VCaP (cell line): ENCODE measurements at regions not wholly inside any gene's neighbourhood (a gene's known extent, or its start where the extent isn't known, plus 50 kb on each side); places are given as distances from the start of the nearest gene placed in this dataset.

Experiments
- H3K27ac ChIP-seq: fragments of 450-650 bp; 2 replicates; pipeline ENCODE4 v1.5.1; 2017
- TF ChIP-seq, protein P1 (sequence below): fragments of 450-650 bp; conservative IDR thresholded peaks from 2 replicates; pipeline ENCODE4 v1.5.1; 2017; ENCODE audit warnings: mild to moderate bottlenecking, moderate library complexity

- TF ChIP-seq, protein P1, sequence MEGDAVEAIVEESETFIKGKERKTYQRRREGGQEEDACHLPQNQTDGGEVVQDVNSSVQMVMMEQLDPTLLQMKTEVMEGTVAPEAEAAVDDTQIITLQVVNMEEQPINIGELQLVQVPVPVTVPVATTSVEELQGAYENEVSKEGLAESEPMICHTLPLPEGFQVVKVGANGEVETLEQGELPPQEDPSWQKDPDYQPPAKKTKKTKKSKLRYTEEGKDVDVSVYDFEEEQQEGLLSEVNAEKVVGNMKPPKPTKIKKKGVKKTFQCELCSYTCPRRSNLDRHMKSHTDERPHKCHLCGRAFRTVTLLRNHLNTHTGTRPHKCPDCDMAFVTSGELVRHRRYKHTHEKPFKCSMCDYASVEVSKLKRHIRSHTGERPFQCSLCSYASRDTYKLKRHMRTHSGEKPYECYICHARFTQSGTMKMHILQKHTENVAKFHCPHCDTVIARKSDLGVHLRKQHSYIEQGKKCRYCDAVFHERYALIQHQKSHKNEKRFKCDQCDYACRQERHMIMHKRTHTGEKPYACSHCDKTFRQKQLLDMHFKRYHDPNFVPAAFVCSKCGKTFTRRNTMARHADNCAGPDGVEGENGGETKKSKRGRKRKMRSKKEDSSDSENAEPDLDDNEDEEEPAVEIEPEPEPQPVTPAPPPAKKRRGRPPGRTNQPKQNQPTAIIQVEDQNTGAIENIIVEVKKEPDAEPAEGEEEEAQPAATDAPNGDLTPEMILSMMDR = no peak
These were observed 663.5 kb upstream of the SALL1 start for GRCh38 chr16:51814617-51815016.

GRCh38 chr16:51813609-51814008 is 662.5 kb upstream of the SALL1 start:
- TF ChIP-seq, protein P1 = no peak
- H3K27ac ChIP-seq = no peak overlapping the region

More at GRCh38 chr16:51814617-51815016, 663.5 kb upstream of the SALL1 start:
- no peak overlapping the region for H3K27ac ChIP-seq

DNA sequence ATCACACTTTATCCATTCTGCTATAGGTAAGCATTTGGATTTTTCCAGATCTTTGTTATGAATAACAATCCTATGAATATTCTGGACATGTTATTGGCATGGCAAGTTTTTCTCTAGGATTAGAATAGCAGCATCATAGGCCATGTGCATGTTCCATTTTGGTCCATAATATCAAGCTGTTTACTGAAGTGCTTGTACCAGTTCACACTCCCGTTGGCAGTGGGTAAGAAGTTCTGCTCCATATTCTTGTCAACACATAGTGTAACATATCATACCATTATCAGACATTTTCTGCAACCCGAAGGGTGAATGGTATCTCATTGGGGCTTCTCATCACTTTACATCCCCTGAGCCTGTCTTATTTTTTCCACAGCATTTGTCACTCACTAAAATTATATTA is 661.9 kb upstream of the SALL1 start:
- no peak overlapping the region for H3K27ac ChIP-seq
- TF ChIP-seq, protein P1 = no peak

DNA sequence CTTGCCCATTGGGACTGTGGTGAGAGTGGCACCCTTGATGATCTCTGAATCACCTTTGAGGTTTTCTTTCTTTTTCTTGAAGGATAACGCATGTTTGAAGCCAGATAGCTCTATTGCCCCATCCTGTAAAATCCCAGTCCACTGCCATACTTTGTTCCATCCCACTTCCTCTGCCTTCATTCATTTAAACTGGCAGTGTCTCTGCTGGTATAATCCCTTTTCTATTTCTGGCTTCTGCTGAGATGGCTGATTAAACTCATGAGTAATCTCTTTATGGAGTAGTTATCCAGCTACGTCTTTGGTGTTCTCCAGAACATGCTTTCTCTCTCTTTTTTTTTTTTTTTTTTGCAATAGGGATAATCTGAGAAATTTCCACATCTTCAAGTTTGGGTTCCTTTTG is 656.5 kb upstream of the SALL1 start:
- no peak overlapping the region for H3K27ac ChIP-seq
- TF ChIP-seq, protein P1 = no peak

DNA sequence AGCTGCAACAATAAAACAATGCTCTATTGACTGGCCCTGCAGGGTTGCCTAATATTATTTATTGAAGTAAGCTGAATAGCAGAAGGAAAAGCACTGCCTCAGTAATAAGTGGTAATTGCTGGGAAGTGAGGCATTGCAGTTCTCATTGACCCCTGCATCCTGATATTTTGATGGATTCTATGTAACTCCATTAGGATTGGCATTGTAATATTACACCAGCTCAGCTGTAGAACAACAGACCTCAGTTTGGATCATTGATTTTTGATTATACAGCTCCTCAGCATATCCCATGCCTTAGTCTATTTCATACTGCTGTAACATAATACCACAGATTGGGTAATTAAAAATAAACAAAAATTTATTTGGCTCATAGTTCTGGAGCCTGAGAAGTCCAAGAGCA is 650.6 kb upstream of the SALL1 start:
- TF ChIP-seq, protein P1 = no peak
- H3K27ac ChIP-seq = no peak overlapping the region

DNA sequence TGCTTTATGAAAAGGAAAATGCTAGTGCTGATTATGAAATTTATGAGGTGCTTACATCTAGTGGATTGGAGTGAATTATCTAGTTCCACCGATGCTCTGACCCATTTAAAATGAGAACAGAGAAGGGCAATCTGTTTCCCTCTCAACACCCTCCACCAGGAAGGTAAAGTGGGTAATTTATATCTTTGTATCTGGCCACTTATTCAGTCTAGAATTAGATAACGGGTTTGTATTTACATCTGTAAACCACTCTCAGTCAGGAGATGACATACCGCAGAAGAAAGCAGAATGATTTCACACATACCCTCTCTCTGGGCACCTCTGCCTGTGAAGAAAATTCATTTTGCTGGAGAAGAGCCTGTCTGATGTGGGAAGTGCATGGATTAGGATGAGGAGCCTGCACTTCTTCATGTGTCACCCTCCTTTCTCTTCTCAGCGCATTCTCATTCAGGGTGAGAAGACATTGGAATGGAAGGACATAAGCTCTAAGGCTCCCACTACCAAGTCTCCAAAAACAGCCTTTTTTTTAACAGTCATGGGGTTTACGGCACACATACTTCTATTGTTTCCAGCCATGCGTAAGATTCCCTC is 646.7 kb upstream of the SALL1 start:
- H3K27ac ChIP-seq = no peak overlapping the region
- TF ChIP-seq, protein P1 = no peak

DNA sequence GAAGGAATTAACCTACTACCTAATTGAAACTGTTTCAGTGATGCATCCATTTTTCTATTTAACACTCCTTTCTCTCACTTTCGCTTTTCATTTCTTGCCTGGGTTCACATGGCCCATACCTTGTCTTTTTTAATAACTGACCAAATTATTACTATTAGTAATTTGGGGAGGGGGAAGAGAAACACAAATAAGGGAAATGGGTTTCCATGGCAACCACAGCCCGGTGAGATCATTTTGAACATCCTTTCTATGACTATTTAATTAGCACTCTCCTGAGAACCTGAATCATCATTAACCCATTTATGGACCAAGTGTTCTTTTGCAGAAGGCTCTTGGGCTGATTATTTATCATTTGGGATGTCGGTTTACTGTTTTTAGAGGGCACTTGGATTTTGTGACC is 628.2 kb upstream of the SALL1 start:
- TF ChIP-seq, protein P1 = no peak
- no peak overlapping the region for H3K27ac ChIP-seq
